Heart right ventricle (tissue), 16 donors: ENCODE measurements at regions not wholly inside any gene's neighbourhood (a gene's known extent, or its start where the extent isn't known, plus 50 kb on each side); places are given as distances from the start of the nearest gene placed in this dataset.

Experiments
- ATAC-seq, 8 donors: fragments of 200-7000 bp; cut with Tn5 transposase; one replicate each; pipeline ENCODE4 v1.9.1; 2020; ENCODE audit warnings: mild to moderate bottlenecking in 8 of 8, moderate library complexity in 8 of 8, moderate number of reproducible peaks in 1 of 8
- DNase-seq, 2 donors: peaks; one replicate each; pipeline ENCODE4 v3.0.0-alpha.2; 2020
- H3K27ac ChIP-seq, 10 donors: fragments of 200-600 bp; sonication (generic) in 2 of 10; one replicate each; pipeline versions ENCODE4 v1.5.0 to v1.8.0; 2020 to 2022; ENCODE audit warnings: mild to moderate bottlenecking in 3 of 10
- H3K27me3 ChIP-seq, 7 donors: fragments of 200-600 bp; one replicate each; pipeline ENCODE4 v1.8.0; 2021 to 2022; ENCODE audit warnings: mild to moderate bottlenecking in 2 of 7
- H3K36me3 ChIP-seq, 9 donors: fragments of 200-600 bp; sonication (generic) in 1 of 9; one replicate each; pipeline versions ENCODE4 v1.5.0 to v1.8.0; 2020 to 2022; ENCODE audit warnings: mild to moderate bottlenecking in 2 of 9
- H3K4me1 ChIP-seq, 9 donors: fragments of 200-600 bp; sonication (generic) in 1 of 9; one replicate each; pipeline versions ENCODE4 v1.5.0 to v1.8.0; 2020 to 2022; ENCODE audit warnings: mild to moderate bottlenecking in 4 of 9
- H3K4me3 ChIP-seq, 10 donors: fragments of 200-600 bp; sonication (generic) in 2 of 10; one replicate each; pipeline versions ENCODE4 v1.5.0 to v1.8.0; 2020 to 2022; ENCODE audit warnings: mild to moderate bottlenecking in 7 of 10, moderate library complexity in 2 of 10
- H3K9me3 ChIP-seq, 11 donors: fragments of 200-600 bp in 10 of 11; sonication (generic) in 2 of 11; one replicate each; pipeline versions ENCODE4 v1.5.0 to v1.8.0; 2013 to 2022; ENCODE audit warnings: mild to moderate bottlenecking in 2 of 11, control low read depth in 1 of 11, moderate library complexity in 1 of 11
- CTCF ChIP-seq, 9 donors: fragments of 200-600 bp; sonication (generic) in 2 of 9; IDR thresholded peaks; one replicate each; pipeline versions ENCODE4 v1.5.0 to v1.8.0; 2021 to 2022; ENCODE audit warnings: antibody characterized with exemption in 9 of 9, mild to moderate bottlenecking in 5 of 9, moderate library complexity in 1 of 9
- WGBS, 2 donors: extraction: QIAGEN DNeasy Blood & Tissue Kit; methylation state at CpG; one replicate each; pipeline ENCODE4 v1.1.7; 2013; ENCODE audit warnings: inconsistent platforms in 1 of 2; 5-methylcytosine and 5-hydroxymethylcytosine counted together
- intact Hi-C, 10 donors: fragments of 100-400 bp; cut with DNase I; formaldehyde crosslinking; loops; one replicate each; pipeline versions ENCODE4 v1.11.1 to v1.14.2; 2022
- donor health status: Arrhythmogenic right ventricular cardiomyopathy.
- donor health status: ischemic (EF 13 %, LVEDD 7.1; RV severe dilation, severe dysfunction).
- donor health status: healthy with polysubstance abuse.
- donor health status: DM: no; HTN: yes; CAD: no.
- donor health status: DM: no; HTN: no; CAD: no.
- donor health status: ischemic (EF 25% LVEDD 6.9; RV normal size, moderate dysfunction).
- donor health status: ischemic (EF 25% LVEDD 5.7; RV mildly dilated, moderate dysfunction).
- donor health status: healthy.
- donor health status: DM: yes; HTN: yes; CAD: no.
- donor health status: Ischemic cardiomyopathy.
- donor health status: ischemic (EF 35%, LVEDD 5.7; RV mildly dilated, moderate dysfunction).
- donor health status: nonischemic (EF 11% LVEDD 7.7; RV severe dilation, severe dysfunction).
- donor health status: DM: yes; HTN: yes; CAD: no.
- donor health status: PGD.
- donor health status: ischemic (EF 29% LVEDD 5.4; RV normal size, mild dysfunction).
- donor health status: nonischemic (EF 23%, LVEDD 6.1; RV moderate dilation, normal function).

GRCh38 chr10:123570051-123570897 lies 95.9 kb upstream of the GPR26 start:
- ATAC-seq = peak in 1 of 8 donors; percentile 41
- Histone ChIP-seq H3K27ac (no peak overlapping the region), H3K27me3 (peaks cover 0 to 76% (median 59%) of the 10 kb centered on the region in 7 donors), H3K4me1 (no peaks in the 10 kb centered on the region), H3K36me3 (no peaks in the 10 kb centered on the region), H3K4me3 (no peak overlapping the region), H3K9me3 (no peaks in the 10 kb centered on the region)
- 82 to 85% methylated on average over 20 of the region's 20 CpGs for WGBS, 2 donors
- no peak for TF ChIP-seq CTCF (IDR thresholded peaks at IDR 0.05)
- intact Hi-C loops = no loop called here
- DNase-seq = no peak

- H3K27ac ChIP-seq = no peak overlapping the region
- no peak for TF ChIP-seq CTCF (IDR thresholded peaks at IDR 0.05)
- peaks cover 0 to 75% (median 58%) of the 10 kb centered on the region in 7 donors for H3K27me3 ChIP-seq
- 68 to 73% methylated on average over 12 of the region's 12 CpGs for WGBS, 2 donors
- H3K9me3 ChIP-seq = no peaks in the 10 kb centered on the region
- H3K36me3 ChIP-seq = no peaks in the 10 kb centered on the region
- no peaks in the 10 kb centered on the region for H3K4me1 ChIP-seq
- DNase-seq = no peak
- no peak for ATAC-seq
- intact Hi-C loops = no loop called here
- H3K4me3 ChIP-seq = no peak overlapping the region
Observed at GRCh38 chr10:123570898-123571515, 95.1 kb upstream of the GPR26 start.

- H3K27ac ChIP-seq = no peak overlapping the region
- no peaks in the 10 kb centered on the region for H3K4me1 ChIP-seq
- no peaks in the 10 kb centered on the region for H3K36me3 ChIP-seq
- DNase-seq (no peak), ATAC-seq (no peak)
- H3K9me3 ChIP-seq = no peaks in the 10 kb centered on the region
- TF ChIP-seq CTCF (IDR thresholded peaks at IDR 0.05) = no peak
- H3K27me3 ChIP-seq = peaks cover 0 to 77% (median 48%) of the 10 kb centered on the region in 7 donors
- intact Hi-C loops = no loop called here
- H3K4me3 ChIP-seq = no peak overlapping the region
- WGBS, 2 donors = 70 to 71% methylated on average over 8 of the region's 8 CpGs
Observed at GRCh38 chr10:123571978-123572377, 94.2 kb upstream of the GPR26 start.

GRCh38 chr10:123573236-123574108 lies 92.7 kb upstream of the GPR26 start:
- no peak for ATAC-seq
- DNase-seq = peak in 1 of 2 donors; percentile 28
- peak in 8 of 9 donors; percentile 23 to 61 (median 44) for TF ChIP-seq CTCF (IDR thresholded peaks at IDR 0.05)
- H3K36me3 ChIP-seq = no peaks in the 10 kb centered on the region
- no peak overlapping the region for H3K4me3 ChIP-seq
- no peaks in the 10 kb centered on the region for H3K9me3 ChIP-seq
- peaks cover 0 to 73% (median 40%) of the 10 kb centered on the region in 7 donors for H3K27me3 ChIP-seq
- WGBS, 2 donors = 20 to 23% methylated on average over 9 of the region's 9 CpGs
- no peak overlapping the region for H3K27ac ChIP-seq
- no peaks in the 10 kb centered on the region for H3K4me1 ChIP-seq
- intact Hi-C loops = no loop called here
